ENCODE measurements at regions not wholly inside any gene's neighbourhood (a gene's known extent, or its start where the extent isn't known, plus 50 kb on each side); places are given as distances from the start of the nearest gene placed in this dataset.

GRCh38 chr4:22072240-22072639 lies 123.7 kb upstream of the KCNIP4 start:
- no peak for TF ChIP-seq CTCF (conservative IDR thresholded peaks at IDR 0.05)
- TF ChIP-seq EZH2 (IDR thresholded peaks at IDR 0.05; ENCODE audit: low read depth): no peak

Data from PC-9 (cell line).